Osteocyte (in vitro differentiated cells): ENCODE measurements at regions not wholly inside any gene's neighbourhood (a gene's known extent, or its start where the extent isn't known, plus 50 kb on each side); places are given as distances from the start of the nearest gene placed in this dataset.

Experiments used
- DNase-seq: peaks from one replicate; pipeline ENCODE4 v3.0.0; 2021; ENCODE audit warnings: mixed read lengths; ENCODE audit not compliant: unreplicated experiment; ENCODE audit errors: extremely low spot score
- H3K27ac Mint-ChIP-seq: one replicate; pipeline ENCODE4 v1.8.0; 2021; ENCODE audit warnings: mild to moderate bottlenecking, mixed read lengths; ENCODE audit not compliant: unreplicated experiment
- H3K27me3 Mint-ChIP-seq: one replicate; pipeline ENCODE4 v1.8.0; 2021; ENCODE audit warnings: mixed read lengths; ENCODE audit not compliant: unreplicated experiment
- H3K36me3 Mint-ChIP-seq: one replicate; pipeline ENCODE4 v1.8.0; 2021; ENCODE audit warnings: mixed read lengths; ENCODE audit not compliant: unreplicated experiment
- H3K4me1 Mint-ChIP-seq: one replicate; pipeline ENCODE4 v1.8.0; 2021; ENCODE audit warnings: mixed read lengths; ENCODE audit not compliant: unreplicated experiment
- H3K4me3 Mint-ChIP-seq: one replicate; pipeline ENCODE4 v1.8.0; 2021; ENCODE audit warnings: mild to moderate bottlenecking, moderate library complexity, mixed read lengths; ENCODE audit not compliant: unreplicated experiment
- H3K9me3 Mint-ChIP-seq: one replicate; pipeline ENCODE4 v1.8.0; 2021; ENCODE audit warnings: mixed read lengths; ENCODE audit not compliant: unreplicated experiment
- TF ChIP-seq, protein P1 (sequence below): fragments of 200-600 bp; sonication (generic); IDR thresholded peaks from 2 replicates; pipeline ENCODE4 v1.5.0; 2021; ENCODE audit warnings: antibody characterized with exemption, mild to moderate bottlenecking, moderate library complexity

DNA sequence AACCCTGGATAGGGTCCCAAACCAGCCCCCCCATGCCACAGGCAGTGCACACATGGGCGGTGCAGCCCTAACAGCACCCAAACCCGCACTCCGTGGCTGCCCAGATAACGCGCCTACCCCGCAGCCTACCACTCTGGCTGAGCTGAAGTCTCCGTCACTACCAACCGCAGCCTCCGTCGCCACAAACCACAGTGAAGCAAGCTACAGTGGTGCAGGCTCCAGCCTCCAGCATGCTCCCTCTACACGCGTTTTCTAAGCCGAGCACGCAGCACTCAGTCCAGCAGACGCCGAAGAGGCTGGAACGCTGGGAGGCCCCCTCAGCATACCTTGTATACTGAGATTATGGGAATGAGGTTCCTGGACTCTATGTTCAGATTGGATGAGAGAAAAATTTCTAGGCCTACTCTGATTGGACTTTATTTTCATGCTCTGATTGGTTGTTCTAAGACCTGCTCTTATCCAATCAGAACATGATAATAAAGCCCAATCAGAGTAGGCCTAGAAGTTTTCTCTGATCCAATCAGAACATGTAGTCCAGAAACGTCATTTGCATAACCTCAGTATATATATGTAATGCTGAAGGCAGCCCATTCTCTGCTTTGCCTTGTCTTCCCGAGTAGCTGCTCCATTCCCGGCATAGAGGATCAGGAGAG lies 56.7 kb upstream of the C1QTNF9B start:
- H3K27ac Mint-ChIP-seq, result no peak overlapping the region
- no peaks in the 10 kb centered on the region for H3K36me3 Mint-ChIP-seq
- H3K4me1 Mint-ChIP-seq, result peaks cover 3% of the 10 kb centered on the region
- no peak for DNase-seq
- H3K4me3 Mint-ChIP-seq, result no peak overlapping the region
- TF ChIP-seq, protein P1, sequence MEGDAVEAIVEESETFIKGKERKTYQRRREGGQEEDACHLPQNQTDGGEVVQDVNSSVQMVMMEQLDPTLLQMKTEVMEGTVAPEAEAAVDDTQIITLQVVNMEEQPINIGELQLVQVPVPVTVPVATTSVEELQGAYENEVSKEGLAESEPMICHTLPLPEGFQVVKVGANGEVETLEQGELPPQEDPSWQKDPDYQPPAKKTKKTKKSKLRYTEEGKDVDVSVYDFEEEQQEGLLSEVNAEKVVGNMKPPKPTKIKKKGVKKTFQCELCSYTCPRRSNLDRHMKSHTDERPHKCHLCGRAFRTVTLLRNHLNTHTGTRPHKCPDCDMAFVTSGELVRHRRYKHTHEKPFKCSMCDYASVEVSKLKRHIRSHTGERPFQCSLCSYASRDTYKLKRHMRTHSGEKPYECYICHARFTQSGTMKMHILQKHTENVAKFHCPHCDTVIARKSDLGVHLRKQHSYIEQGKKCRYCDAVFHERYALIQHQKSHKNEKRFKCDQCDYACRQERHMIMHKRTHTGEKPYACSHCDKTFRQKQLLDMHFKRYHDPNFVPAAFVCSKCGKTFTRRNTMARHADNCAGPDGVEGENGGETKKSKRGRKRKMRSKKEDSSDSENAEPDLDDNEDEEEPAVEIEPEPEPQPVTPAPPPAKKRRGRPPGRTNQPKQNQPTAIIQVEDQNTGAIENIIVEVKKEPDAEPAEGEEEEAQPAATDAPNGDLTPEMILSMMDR, result no peak
- H3K27me3 Mint-ChIP-seq, result peaks cover 15% of the 10 kb centered on the region
- H3K9me3 Mint-ChIP-seq, result no peaks in the 10 kb centered on the region

DNA sequence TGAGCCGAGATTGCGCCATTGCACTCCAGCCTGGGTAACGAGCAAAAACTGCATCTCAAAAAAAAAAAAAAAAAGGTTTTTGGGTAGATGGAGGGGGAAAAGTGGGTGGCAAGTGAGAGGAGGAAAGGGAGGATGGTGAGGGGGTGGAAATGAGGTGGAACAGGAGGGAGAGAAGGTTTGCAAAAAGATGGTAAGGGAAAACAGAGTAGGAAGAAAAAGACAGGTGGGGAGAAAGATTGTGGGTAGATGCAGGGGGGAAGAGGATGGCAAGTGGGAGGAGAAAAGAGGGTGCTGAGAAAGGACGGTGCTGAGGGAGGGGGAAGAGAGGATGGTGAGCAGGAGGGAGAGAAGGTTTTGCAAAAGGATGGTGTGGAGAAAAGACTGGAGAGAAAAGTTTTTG lies 57.8 kb upstream of the C1QTNF9B start:
- H3K9me3 Mint-ChIP-seq, result no peaks in the 10 kb centered on the region
- TF ChIP-seq, protein P1, result no peak
- no peaks in the 10 kb centered on the region for H3K36me3 Mint-ChIP-seq
- H3K27ac Mint-ChIP-seq, result no peak overlapping the region
- no peak overlapping the region for H3K4me3 Mint-ChIP-seq
- peaks cover 15% of the 10 kb centered on the region for H3K27me3 Mint-ChIP-seq
- DNase-seq, result no peak
- peaks cover 3% of the 10 kb centered on the region for H3K4me1 Mint-ChIP-seq

DNA sequence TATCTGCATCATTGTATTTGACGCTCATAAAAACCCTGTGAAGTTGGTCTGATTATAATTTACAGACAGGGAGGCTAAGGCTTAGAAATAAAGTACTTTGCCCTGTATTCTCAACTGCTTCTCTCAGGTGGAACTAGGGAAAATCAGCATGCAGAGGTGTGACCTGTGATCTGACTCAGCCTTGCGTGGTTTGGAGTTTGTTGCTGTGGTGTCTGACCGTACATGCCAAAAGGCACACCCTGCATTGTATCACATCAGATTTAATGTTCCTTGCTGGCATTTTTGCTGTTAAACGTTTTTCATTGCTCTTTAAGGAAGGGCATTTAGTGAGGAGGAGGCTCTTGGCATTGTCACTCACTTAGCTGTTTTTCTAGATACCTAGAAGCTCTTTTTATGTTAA lies 58.8 kb upstream of the C1QTNF9B start:
- TF ChIP-seq, protein P1, result no peak
- Mint-ChIP-seq H3K36me3 (no peaks in the 10 kb centered on the region), H3K27ac (no peak overlapping the region), H3K4me3 (no peak overlapping the region), H3K9me3 (no peaks in the 10 kb centered on the region), H3K27me3 (peaks cover 15% of the 10 kb centered on the region), H3K4me1 (peaks cover 2% of the 10 kb centered on the region)
- no peak for DNase-seq

DNA sequence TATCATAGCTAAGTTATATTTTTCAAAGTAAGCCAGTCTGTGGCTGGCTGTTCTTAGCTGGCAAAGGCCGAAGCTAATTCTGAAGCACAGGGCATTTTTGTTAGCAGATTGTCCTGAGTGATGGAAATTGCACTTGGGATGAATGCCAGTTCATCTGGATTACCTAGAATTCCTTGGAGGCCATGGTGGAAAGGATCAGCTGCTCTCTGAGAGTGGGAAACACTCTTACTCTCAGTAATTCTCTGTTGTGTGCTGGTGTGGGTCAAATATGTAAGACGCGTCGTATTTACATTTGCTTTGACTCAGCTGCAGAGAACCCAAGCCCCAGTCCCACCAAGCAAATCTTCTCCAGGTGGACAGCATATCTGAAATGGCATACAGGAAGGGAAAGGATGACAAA lies 60.7 kb upstream of the C1QTNF9B start:
- Mint-ChIP-seq H3K4me1 (no peaks in the 10 kb centered on the region), H3K4me3 (no peak overlapping the region), H3K9me3 (no peaks in the 10 kb centered on the region), H3K27ac (no peak overlapping the region), H3K36me3 (no peaks in the 10 kb centered on the region), H3K27me3 (peaks cover 19% of the 10 kb centered on the region)
- no peak for DNase-seq
- TF ChIP-seq, protein P1, result no peak

DNA sequence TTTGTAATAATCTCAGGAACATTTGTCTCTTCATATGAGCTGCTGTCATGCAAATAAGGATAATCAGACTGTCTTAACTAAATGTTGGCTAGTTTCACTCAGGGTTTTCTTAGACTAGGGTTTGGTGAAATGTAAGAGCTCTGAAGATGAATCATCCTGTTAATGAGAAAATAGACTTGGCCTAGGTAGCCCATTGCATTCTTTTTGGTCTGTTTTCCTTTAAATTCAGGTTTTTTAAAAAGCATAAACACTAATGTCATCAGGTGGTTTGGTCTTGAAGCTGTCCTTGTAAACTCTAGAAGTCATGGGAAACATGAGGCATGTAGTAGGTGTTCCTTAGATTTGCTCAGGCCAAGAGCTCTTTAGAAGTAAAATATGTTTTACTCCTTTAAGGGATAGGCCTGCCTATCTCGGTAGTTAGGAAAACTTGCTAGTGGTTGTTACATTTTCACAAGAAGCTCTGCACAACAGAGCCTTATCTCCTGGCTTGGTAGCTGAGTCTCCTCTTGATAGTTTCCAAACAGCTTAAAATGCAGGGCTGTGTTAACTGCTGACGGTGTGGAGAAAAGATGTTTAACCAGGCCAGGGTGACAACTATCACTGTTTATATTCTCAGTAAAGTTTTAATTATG lies 62.0 kb upstream of the C1QTNF9B start:
- H3K4me1 Mint-ChIP-seq, result no peaks in the 10 kb centered on the region
- no peak for DNase-seq
- TF ChIP-seq, protein P1, result no peak
- no peaks in the 10 kb centered on the region for H3K9me3 Mint-ChIP-seq
- H3K36me3 Mint-ChIP-seq, result no peaks in the 10 kb centered on the region
- no peak overlapping the region for H3K27ac Mint-ChIP-seq
- H3K4me3 Mint-ChIP-seq, result no peak overlapping the region
- peaks cover 22% of the 10 kb centered on the region for H3K27me3 Mint-ChIP-seq
